Heart left ventricle (tissue), 16 donors: ENCODE measurements at regions not wholly inside any gene's neighbourhood (a gene's known extent, or its start where the extent isn't known, plus 50 kb on each side); places are given as distances from the start of the nearest gene placed in this dataset.

Experiments
- ATAC-seq, 4 donors: fragments of 200-7000 bp; cut with Tn5 transposase; one replicate each; pipeline ENCODE4 v1.9.1; 2020 to 2022; ENCODE audit warnings: moderate library complexity in 4 of 4, mild to moderate bottlenecking in 3 of 4, moderate number of reproducible peaks in 1 of 4
- DNase-seq, 5 donors: peaks; one replicate each; pipeline ENCODE4 v3.0.0-alpha.2; 2020
- H3K27ac ChIP-seq, 12 donors: fragments of 200-600 bp; sonication (generic) in 4 of 12; one replicate each; pipeline versions ENCODE4 v1.5.0 to v1.8.0; 2016 to 2022; ENCODE audit warnings: mild to moderate bottlenecking in 2 of 12
- H3K27me3 ChIP-seq, 9 donors: fragments of 200-600 bp; sonication (generic) in 2 of 9; one replicate each; pipeline versions ENCODE4 v1.5.1 to v1.8.0; 2016 to 2022; ENCODE audit warnings: mild to moderate bottlenecking in 3 of 9
- H3K36me3 ChIP-seq, 9 donors: fragments of 200-600 bp; sonication (generic) in 2 of 9; one replicate each; pipeline versions ENCODE4 v1.5.0 to v1.8.0; 2018 to 2022; ENCODE audit warnings: mild to moderate bottlenecking in 2 of 9
- H3K4me1 ChIP-seq, 12 donors: fragments of 200-600 bp; sonication (generic) in 4 of 12; one replicate each; pipeline versions ENCODE4 v1.5.0 to v1.8.0; 2016 to 2022; ENCODE audit warnings: mild to moderate bottlenecking in 3 of 12
- H3K4me3 ChIP-seq, 12 donors: fragments of 200-600 bp; sonication (generic) in 4 of 12; one replicate each; pipeline versions ENCODE4 v1.5.0 to v1.8.0; 2017 to 2022; ENCODE audit warnings: mild to moderate bottlenecking in 9 of 12, moderate library complexity in 4 of 12
- H3K9me3 ChIP-seq, 12 donors: fragments of 200-600 bp; sonication (generic) in 4 of 12; one replicate each; pipeline versions ENCODE4 v1.5.0 to v1.8.0; 2016 to 2022; ENCODE audit warnings: mild to moderate bottlenecking in 1 of 12
- POLR2A ChIP-seq, 2 donors: fragments of 450-650 bp; IDR thresholded peaks; one replicate each; pipeline ENCODE4 v1.6.1; 2017; ENCODE audit warnings: antibody characterized with exemption in 2 of 2, mild to moderate bottlenecking in 2 of 2, moderate library complexity in 2 of 2
- WGBS, 4 donors: extraction: QIAGEN DNeasy Blood & Tissue Kit in 2 of 4; methylation state at CpG; one replicate each; pipeline versions ENCODE4 v1.1.5 to v1.1.7; 2013 to 2018; 5-methylcytosine and 5-hydroxymethylcytosine counted together
- intact Hi-C, 10 donors: fragments of 100-400 bp; cut with DNase I; formaldehyde crosslinking; loops; one replicate each; pipeline versions ENCODE4 v1.11.1 to v1.14.2; 2022
- TF ChIP-seq, protein P1 (sequence below), 12 donors: fragments of 200-600 bp; sonication (generic) in 4 of 12; IDR thresholded peaks; one replicate each; pipeline versions ENCODE4 v1.5.0 to v1.8.0; 2018 to 2022; ENCODE audit warnings: antibody characterized with exemption in 12 of 12, mild to moderate bottlenecking in 5 of 12
- donor health status: ischemic (EF 13 %, LVEDD 7.1; RV severe dilation, severe dysfunction).
- donor health status: healthy with polysubstance abuse.
- donor health status: DM: no; HTN: yes; CAD: no.
- donor health status: DM: no; HTN: no; CAD: no.
- donor health status: ischemic (EF 25% LVEDD 6.9; RV normal size, moderate dysfunction).
- donor health status: ischemic (EF 25% LVEDD 5.7; RV mildly dilated, moderate dysfunction).
- donor health status: healthy.
- donor health status: DM: yes; HTN: yes; CAD: no.
- donor health status: ischemic (EF 35%, LVEDD 5.7; RV mildly dilated, moderate dysfunction).
- donor health status: nonischemic (EF 11% LVEDD 7.7; RV severe dilation, severe dysfunction).
- donor health status: DM: yes; HTN: yes; CAD: no.
- donor health status: PGD.
- donor health status: ischemic (EF 29% LVEDD 5.4; RV normal size, mild dysfunction).
- donor health status: nonischemic (EF 23%, LVEDD 6.1; RV moderate dilation, normal function).

DNA sequence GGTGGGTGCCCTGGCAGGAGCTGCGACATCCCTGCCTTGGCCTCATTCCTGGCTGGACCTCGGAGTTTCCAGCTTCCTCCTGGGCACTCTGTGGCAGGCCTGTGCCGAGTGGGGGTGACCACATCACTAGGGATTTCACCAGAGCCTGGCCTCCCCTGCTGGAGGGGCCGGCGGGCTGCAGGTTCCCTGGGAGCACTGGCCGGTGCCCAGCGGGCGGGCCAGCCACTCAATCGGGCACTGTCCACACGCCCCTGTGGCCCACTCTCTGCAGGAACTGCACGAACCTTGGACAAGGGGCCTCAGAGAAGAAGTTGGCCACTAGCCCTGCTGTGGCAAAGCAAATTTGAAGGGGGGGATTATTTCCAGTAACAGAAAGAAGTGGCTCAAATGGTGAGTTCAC lies 110.7 kb upstream of the APCDD1 start:
- intact Hi-C loops = no loop called here
- no peaks in the 10 kb centered on the region for H3K36me3 ChIP-seq
- H3K27me3 ChIP-seq = no peaks in the 10 kb centered on the region
- H3K9me3 ChIP-seq = no peaks in the 10 kb centered on the region
- H3K27ac ChIP-seq = no peak overlapping the region
- no peak for TF ChIP-seq POLR2A (IDR thresholded peaks at IDR 0.05)
- TF ChIP-seq, protein P1, sequence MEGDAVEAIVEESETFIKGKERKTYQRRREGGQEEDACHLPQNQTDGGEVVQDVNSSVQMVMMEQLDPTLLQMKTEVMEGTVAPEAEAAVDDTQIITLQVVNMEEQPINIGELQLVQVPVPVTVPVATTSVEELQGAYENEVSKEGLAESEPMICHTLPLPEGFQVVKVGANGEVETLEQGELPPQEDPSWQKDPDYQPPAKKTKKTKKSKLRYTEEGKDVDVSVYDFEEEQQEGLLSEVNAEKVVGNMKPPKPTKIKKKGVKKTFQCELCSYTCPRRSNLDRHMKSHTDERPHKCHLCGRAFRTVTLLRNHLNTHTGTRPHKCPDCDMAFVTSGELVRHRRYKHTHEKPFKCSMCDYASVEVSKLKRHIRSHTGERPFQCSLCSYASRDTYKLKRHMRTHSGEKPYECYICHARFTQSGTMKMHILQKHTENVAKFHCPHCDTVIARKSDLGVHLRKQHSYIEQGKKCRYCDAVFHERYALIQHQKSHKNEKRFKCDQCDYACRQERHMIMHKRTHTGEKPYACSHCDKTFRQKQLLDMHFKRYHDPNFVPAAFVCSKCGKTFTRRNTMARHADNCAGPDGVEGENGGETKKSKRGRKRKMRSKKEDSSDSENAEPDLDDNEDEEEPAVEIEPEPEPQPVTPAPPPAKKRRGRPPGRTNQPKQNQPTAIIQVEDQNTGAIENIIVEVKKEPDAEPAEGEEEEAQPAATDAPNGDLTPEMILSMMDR (IDR thresholded peaks at IDR 0.05) = no peak
- no peak overlapping the region for H3K4me3 ChIP-seq
- DNase-seq (no peak), ATAC-seq (no peak)
- no peaks in the 10 kb centered on the region for H3K4me1 ChIP-seq
- WGBS, 4 donors = 82 to 90% (median 85%) methylated on average over 11 of the region's 11 CpGs

DNA sequence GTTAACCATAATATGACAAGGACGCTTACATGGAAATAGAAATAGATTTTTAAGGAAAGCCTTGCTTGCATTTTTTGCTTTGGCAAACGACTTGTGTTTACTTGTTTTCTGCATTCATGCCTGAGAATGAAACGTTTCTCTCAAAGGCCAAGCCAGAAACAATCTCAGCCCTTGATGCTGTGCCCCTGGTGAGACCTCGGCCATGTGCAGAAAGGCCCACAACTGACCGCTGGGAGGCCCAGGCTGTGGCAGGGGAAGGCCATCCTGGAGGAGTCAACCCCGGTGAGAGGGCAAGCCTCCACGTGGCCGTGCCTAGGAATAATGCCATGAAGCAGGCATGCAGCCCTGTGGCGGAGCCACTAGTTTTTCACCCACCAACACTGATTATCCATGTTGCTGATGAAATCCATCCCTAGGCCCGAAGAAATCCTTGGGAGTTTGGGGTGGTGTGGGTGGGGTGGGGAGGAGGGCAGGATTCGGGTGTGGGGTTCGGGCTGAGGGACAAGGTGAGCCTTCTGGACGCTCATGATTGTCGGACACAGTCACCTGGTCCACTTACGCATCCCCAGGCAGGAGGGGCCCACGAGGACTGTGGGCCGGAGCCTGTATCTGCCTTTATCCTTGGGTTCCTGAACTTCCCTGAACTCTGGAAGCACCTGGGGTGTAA lies 107.6 kb upstream of the APCDD1 start:
- intact Hi-C loops = no loop called here
- H3K4me1 ChIP-seq = peaks cover 0 to 6% (median under 1%) of the 10 kb centered on the region in 12 donors
- no peak overlapping the region for H3K4me3 ChIP-seq
- H3K9me3 ChIP-seq = no peaks in the 10 kb centered on the region
- 87 to 91% (median 90%) methylated on average over 16 to 17 of the region's 17 CpGs for WGBS, 4 donors
- H3K27ac ChIP-seq = no peak overlapping the region
- ATAC-seq (no peak), DNase-seq (no peak)
- H3K27me3 ChIP-seq = no peaks in the 10 kb centered on the region
- no peak for TF ChIP-seq POLR2A (IDR thresholded peaks at IDR 0.05)
- TF ChIP-seq, protein P1 (IDR thresholded peaks at IDR 0.05) = no peak
- H3K36me3 ChIP-seq = no peaks in the 10 kb centered on the region

DNA sequence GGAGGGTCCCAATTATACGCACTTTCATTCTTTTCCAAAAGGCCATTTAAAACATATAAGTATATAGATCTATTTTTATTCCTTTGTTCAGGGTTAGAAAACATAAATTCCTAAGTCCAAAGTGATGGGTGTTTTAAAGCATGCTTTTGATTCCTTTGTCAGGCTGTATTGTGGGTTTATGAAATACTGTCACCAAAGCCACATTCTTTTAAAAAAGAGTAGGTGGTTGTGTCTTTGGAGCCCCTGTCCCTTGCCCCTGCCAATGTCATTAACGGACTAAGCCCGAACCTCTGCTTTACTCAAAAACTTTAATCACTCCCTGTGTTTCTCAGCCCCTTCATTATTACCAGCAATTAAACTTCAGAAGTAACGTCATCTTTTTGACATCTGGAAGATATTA lies 104.9 kb upstream of the APCDD1 start:
- Histone ChIP-seq H3K36me3 (no peaks in the 10 kb centered on the region), H3K27ac (no peak overlapping the region), H3K27me3 (no peaks in the 10 kb centered on the region), H3K9me3 (no peaks in the 10 kb centered on the region), H3K4me3 (no peak overlapping the region), H3K4me1 (peaks cover 0 to 31% (median 14%) of the 10 kb centered on the region in 12 donors)
- no peak for ATAC-seq
- TF ChIP-seq POLR2A (IDR thresholded peaks at IDR 0.05) = no peak
- TF ChIP-seq, protein P1 (IDR thresholded peaks at IDR 0.05) = no peak
- 87 to 99% (median 94%) methylated on average over 4 of the region's 4 CpGs for WGBS, 4 donors
- intact Hi-C loops = no loop called here
- no peak for DNase-seq

DNA sequence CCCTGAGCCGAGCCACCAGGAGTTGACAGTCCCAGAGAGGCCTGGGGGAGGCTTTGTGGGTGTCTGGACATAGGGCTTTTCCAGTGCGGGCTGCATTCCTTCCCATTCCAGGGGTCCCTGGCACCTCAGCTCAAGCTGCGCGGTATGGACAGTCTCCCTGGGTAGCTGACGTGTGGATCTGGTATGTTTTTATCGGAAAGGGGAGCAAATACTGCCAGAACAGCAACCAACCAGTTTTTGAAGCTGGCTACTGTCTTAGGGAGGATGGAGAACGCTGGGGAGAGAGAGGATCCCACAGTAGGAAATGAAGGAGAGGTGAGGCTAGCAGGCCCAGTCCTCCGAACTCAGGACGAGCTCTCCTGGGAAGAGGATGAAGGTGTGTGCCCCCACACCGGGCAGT lies 103.8 kb upstream of the APCDD1 start:
- Histone ChIP-seq H3K9me3 (no peaks in the 10 kb centered on the region), H3K36me3 (no peaks in the 10 kb centered on the region), H3K27me3 (no peaks in the 10 kb centered on the region), H3K4me1 (peaks cover 0 to 35% (median 16%) of the 10 kb centered on the region in 12 donors), H3K27ac (no peak overlapping the region), H3K4me3 (no peak overlapping the region)
- no peak for DNase-seq
- TF ChIP-seq POLR2A (IDR thresholded peaks at IDR 0.05) = no peak
- TF ChIP-seq, protein P1 (IDR thresholded peaks at IDR 0.05) = no peak
- intact Hi-C loops = no loop called here
- WGBS, 4 donors = 85 to 92% (median 86%) methylated on average over 10 of the region's 10 CpGs
- no peak for ATAC-seq
